Neural progenitor cell (in vitro differentiated cells): ENCODE measurements at regions not wholly inside any gene's neighbourhood (a gene's known extent, or its start where the extent isn't known, plus 50 kb on each side); places are given as distances from the start of the nearest gene placed in this dataset.

Experiments
- DNase-seq: peaks from one replicate; pipeline ENCODE4 v3.0.0-alpha.2; 2016; ENCODE audit warnings: low spot score
- H2AFZ ChIP-seq: fragments of 200-600 bp; sonication (generic); replicated peaks from 2 replicates; pipeline ENCODE4 v1.6.1; 2016; ENCODE audit warnings: antibody characterized with exemption
- H3F3A ChIP-seq: fragments of 200-600 bp; sonication (generic); 2 replicates; pipeline ENCODE4 v1.6.1; 2016; ENCODE audit warnings: antibody characterized with exemption, low read depth
- H3K27ac ChIP-seq: fragments of 200-600 bp; sonication (generic); 2 replicates; pipeline ENCODE4 v1.5.1; 2016; ENCODE audit warnings: mild to moderate bottlenecking
- H3K27me3 ChIP-seq: fragments of 200-600 bp; sonication (generic); 2 replicates; pipeline ENCODE4 v1.6.1; 2016; ENCODE audit warnings: mild to moderate bottlenecking, moderate library complexity
- H3K36me3 ChIP-seq: fragments of 200-600 bp; sonication (generic); 2 replicates; pipeline ENCODE4 v1.5.1; 2016
- H3K4me1 ChIP-seq: fragments of 200-600 bp; sonication (generic); 2 replicates; pipeline ENCODE4 v1.6.1; 2016; ENCODE audit warnings: mixed run types
- H3K4me2 ChIP-seq: fragments of 200-600 bp; sonication (generic); 2 replicates; pipeline ENCODE4 v1.6.1; 2016
- H3K4me3 ChIP-seq: fragments of 200-600 bp; sonication (generic); 2 replicates; pipeline ENCODE4 v1.5.1; 2016
- H3K79me2 ChIP-seq: fragments of 200-600 bp; sonication (generic); 2 replicates; pipeline ENCODE4 v1.6.1; 2016; ENCODE audit warnings: low read depth
- H3K9ac ChIP-seq: fragments of 200-600 bp; sonication (generic); 2 replicates; pipeline ENCODE4 v1.6.1; 2016
- H3K9me3 ChIP-seq: fragments of 200-600 bp; sonication (generic); 2 replicates; pipeline ENCODE4 v1.5.1; 2016; ENCODE audit warnings: low read depth
- H4K20me1 ChIP-seq: fragments of 200-600 bp; sonication (generic); 2 replicates; pipeline ENCODE4 v1.6.1; 2016; ENCODE audit warnings: low read depth
- H3K27ac Mint-ChIP-seq: 3 replicates; pipeline ENCODE4 v1.8.0; 2021; ENCODE audit warnings: mixed read lengths
- H3K27me3 Mint-ChIP-seq: 2 replicates; pipeline ENCODE4 v1.8.0; 2022; ENCODE audit warnings: low read depth, mild to moderate bottlenecking, inconsistent platforms, moderate library complexity, mixed read lengths; ENCODE audit not compliant: insufficient read depth
- H3K36me3 Mint-ChIP-seq: 3 replicates; pipeline ENCODE4 v1.8.0; 2021; ENCODE audit warnings: mixed read lengths
- H3K4me1 Mint-ChIP-seq: 3 replicates; pipeline ENCODE4 v1.8.0; 2021; ENCODE audit warnings: mixed read lengths
- H3K4me3 Mint-ChIP-seq: 3 replicates; pipeline ENCODE4 v1.8.0; 2021; ENCODE audit warnings: mild to moderate bottlenecking, moderate library complexity, mixed read lengths
- H3K9me3 Mint-ChIP-seq: 3 replicates; pipeline ENCODE4 v1.8.0; 2020; ENCODE audit warnings: mixed read lengths
- CTCF ChIP-seq: fragments of 200-600 bp; sonication (generic); IDR thresholded peaks from 2 replicates; pipeline ENCODE4 v1.5.1; 2017; ENCODE audit warnings: antibody characterized with exemption, mild to moderate bottlenecking
- EZH2 ChIP-seq: fragments of 200-600 bp; sonication (generic); IDR thresholded peaks from 2 replicates; pipeline ENCODE4 v1.6.1; 2017; ENCODE audit warnings: antibody characterized with exemption, mild to moderate bottlenecking, moderate library complexity
- EZH2phosphoT487 ChIP-seq: fragments of 200-600 bp; sonication (generic); IDR thresholded peaks from 2 replicates; pipeline ENCODE4 v1.6.1; 2017; ENCODE audit warnings: antibody characterized with exemption

- H3K9me3 Mint-ChIP-seq: no peaks in the 10 kb centered on the region
- no peaks in the 10 kb centered on the region for H3K4me1 ChIP-seq
- H3F3A ChIP-seq: no peaks in the 10 kb centered on the region
- peaks cover 11% of the 10 kb centered on the region for H3K4me1 Mint-ChIP-seq
- no peaks in the 10 kb centered on the region for H3K36me3 Mint-ChIP-seq
- H3K36me3 ChIP-seq: no peaks in the 10 kb centered on the region
- H3K4me3 Mint-ChIP-seq: no peak overlapping the region
- no peak overlapping the region for H3K27ac ChIP-seq
- no peak overlapping the region for H3K4me2 ChIP-seq
- H3K9ac ChIP-seq: no peak overlapping the region
- H3K9me3 ChIP-seq: no peaks in the 10 kb centered on the region
- H2AFZ ChIP-seq: no peak overlapping the region
- no peak overlapping the region for H3K4me3 ChIP-seq
- no peak for TF ChIP-seq EZH2
- TF ChIP-seq CTCF: no peak
- TF ChIP-seq EZH2phosphoT487: no peak
- DNase-seq: no peak
- peaks cover 7% of the 10 kb centered on the region for H3K27me3 Mint-ChIP-seq
- no peak overlapping the region for H3K27ac Mint-ChIP-seq
- no peaks in the 10 kb centered on the region for H3K27me3 ChIP-seq
- no peaks in the 10 kb centered on the region for H3K79me2 ChIP-seq
- H4K20me1 ChIP-seq: no peaks in the 10 kb centered on the region
Measured at GRCh38 chr7:98724591-98724990, 107.5 kb downstream of the NPTX2 start.

GRCh38 chr7:98727146-98727709, 110.1 kb downstream of the NPTX2 start:
- Mint-ChIP-seq H3K4me1 (peaks cover 14% of the 10 kb centered on the region), H3K9me3 (no peaks in the 10 kb centered on the region), H3K4me3 (no peak overlapping the region), H3K27me3 (peaks cover 10% of the 10 kb centered on the region), H3K36me3 (no peaks in the 10 kb centered on the region), H3K27ac (no peak overlapping the region)
- H3K9me3 ChIP-seq: no peaks in the 10 kb centered on the region
- no peak for DNase-seq
- H3F3A ChIP-seq: no peaks in the 10 kb centered on the region
- H3K9ac ChIP-seq: no peak overlapping the region
- no peaks in the 10 kb centered on the region for H3K36me3 ChIP-seq
- no peaks in the 10 kb centered on the region for H3K79me2 ChIP-seq
- no peak overlapping the region for H3K27ac ChIP-seq
- H3K4me1 ChIP-seq: no peaks in the 10 kb centered on the region
- H4K20me1 ChIP-seq: no peaks in the 10 kb centered on the region
- H3K4me3 ChIP-seq: no peak overlapping the region
- H3K4me2 ChIP-seq: no peak overlapping the region
- H3K27me3 ChIP-seq: no peaks in the 10 kb centered on the region
- TF ChIP-seq EZH2phosphoT487 (no peak), EZH2 (no peak), CTCF (no peak)
- H2AFZ ChIP-seq: no peak overlapping the region

- Histone ChIP-seq H3K4me2 (no peak overlapping the region), H3F3A (no peaks in the 10 kb centered on the region), H3K4me1 (no peaks in the 10 kb centered on the region), H4K20me1 (no peaks in the 10 kb centered on the region), H3K4me3 (no peak overlapping the region), H3K36me3 (no peaks in the 10 kb centered on the region), H3K9me3 (no peaks in the 10 kb centered on the region), H3K79me2 (no peaks in the 10 kb centered on the region), H3K27me3 (no peaks in the 10 kb centered on the region), H3K27ac (no peak overlapping the region), H2AFZ (no peak overlapping the region), H3K9ac (no peak overlapping the region)
- Mint-ChIP-seq H3K27me3 (peaks cover 8% of the 10 kb centered on the region), H3K4me1 (peaks cover 14% of the 10 kb centered on the region), H3K4me3 (no peak overlapping the region), H3K9me3 (no peaks in the 10 kb centered on the region), H3K27ac (no peak overlapping the region), H3K36me3 (no peaks in the 10 kb centered on the region)
- TF ChIP-seq EZH2: no peak
- no peak for DNase-seq
Measured at GRCh38 chr7:98728555-98728954, 111.5 kb downstream of the NPTX2 start.

- DNase-seq: no peak
- Histone ChIP-seq H4K20me1 (no peaks in the 10 kb centered on the region), H3K4me3 (no peak overlapping the region), H3F3A (no peaks in the 10 kb centered on the region), H2AFZ (no peak overlapping the region), H3K4me2 (no peak overlapping the region), H3K4me1 (no peaks in the 10 kb centered on the region), H3K27me3 (no peaks in the 10 kb centered on the region), H3K9me3 (no peaks in the 10 kb centered on the region), H3K36me3 (no peaks in the 10 kb centered on the region), H3K9ac (no peak overlapping the region), H3K79me2 (no peaks in the 10 kb centered on the region), H3K27ac (no peak overlapping the region)
- Mint-ChIP-seq H3K9me3 (no peaks in the 10 kb centered on the region), H3K36me3 (no peaks in the 10 kb centered on the region), H3K27me3 (peaks cover 8% of the 10 kb centered on the region), H3K4me3 (no peak overlapping the region), H3K4me1 (peaks cover 14% of the 10 kb centered on the region), H3K27ac (no peak overlapping the region)
- TF ChIP-seq EZH2 (no peak), CTCF (no peak), EZH2phosphoT487 (no peak)
Measured at GRCh38 chr7:98729121-98729520, 112.0 kb downstream of the NPTX2 start.
